HFFc6 (cell line): ENCODE measurements at regions not wholly inside any gene's neighbourhood (a gene's known extent, or its start where the extent isn't known, plus 50 kb on each side); places are given as distances from the start of the nearest gene placed in this dataset.
A peak's percentile ranks its signal among the peaks of the same experiment; 100 is the strongest.
"Not testable (repeated sequence)": the region's sequence is repeated elsewhere in the genome, so short reads cannot be mapped to it uniquely, and the experiment has no call there.

Source experiments
- DNase-seq: peaks from one replicate; pipeline ENCODE4 v3.0.0-alpha.2; 2018
- H3K27ac Mint-ChIP-seq: 2 replicates; pipeline ENCODE4 v1.8.0; 2020; ENCODE audit warnings: mild to moderate bottlenecking, mixed read lengths
- H3K27me3 Mint-ChIP-seq: 2 replicates; pipeline ENCODE4 v1.8.0; 2021; ENCODE audit warnings: mild to moderate bottlenecking, moderate library complexity, mixed read lengths; ENCODE audit not compliant: insufficient read depth
- H3K36me3 Mint-ChIP-seq: 2 replicates; pipeline ENCODE4 v1.8.0; 2021; ENCODE audit warnings: low read depth, mixed read lengths
- H3K4me1 Mint-ChIP-seq: 2 replicates; pipeline ENCODE4 v1.8.0; 2020; ENCODE audit warnings: low read depth, mixed read lengths
- H3K4me3 Mint-ChIP-seq: 2 replicates; pipeline ENCODE4 v1.8.0; 2020; ENCODE audit warnings: mild to moderate bottlenecking, moderate library complexity, mixed read lengths
- H3K9me3 Mint-ChIP-seq: 2 replicates; pipeline ENCODE4 v1.8.0; 2020; ENCODE audit warnings: mild to moderate bottlenecking, mixed read lengths
- TF ChIP-seq, protein P1 (sequence below): fragments of 200-600 bp; sonication (generic); IDR thresholded peaks from 2 replicates; pipeline ENCODE4 v1.5.0; 2021; ENCODE audit warnings: antibody characterized with exemption, mild to moderate bottlenecking

DNA sequence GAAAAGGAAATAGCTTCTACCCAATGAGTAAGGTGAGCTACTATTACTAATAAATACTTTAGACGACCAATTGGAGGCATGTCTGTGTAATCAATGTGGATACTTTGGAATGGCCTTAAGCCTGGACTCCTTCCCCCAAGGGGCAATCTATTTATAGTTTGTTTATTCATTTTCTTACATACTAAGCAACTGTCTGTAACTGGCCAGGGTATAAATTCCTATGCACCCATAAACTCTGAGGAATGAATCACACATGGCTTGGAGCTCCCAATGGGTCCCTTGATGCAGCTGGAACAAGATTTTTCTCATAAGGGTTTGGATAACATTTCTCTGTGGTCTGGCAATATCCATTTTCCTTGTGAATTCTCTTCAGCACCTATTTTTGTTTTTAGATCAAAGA lies 506.8 kb downstream of the EDEM1 start:
- Mint-ChIP-seq H3K27me3 (no peaks in the 10 kb centered on the region), H3K4me3 (no peak overlapping the region), H3K9me3 (peaks cover 36% of the 10 kb centered on the region), H3K4me1 (no peaks in the 10 kb centered on the region), H3K36me3 (peaks cover 7% of the 10 kb centered on the region; the same call in 1 of the 2 replicates), H3K27ac (no peak overlapping the region)
- peak; percentile 13 for DNase-seq
- TF ChIP-seq, protein P1, sequence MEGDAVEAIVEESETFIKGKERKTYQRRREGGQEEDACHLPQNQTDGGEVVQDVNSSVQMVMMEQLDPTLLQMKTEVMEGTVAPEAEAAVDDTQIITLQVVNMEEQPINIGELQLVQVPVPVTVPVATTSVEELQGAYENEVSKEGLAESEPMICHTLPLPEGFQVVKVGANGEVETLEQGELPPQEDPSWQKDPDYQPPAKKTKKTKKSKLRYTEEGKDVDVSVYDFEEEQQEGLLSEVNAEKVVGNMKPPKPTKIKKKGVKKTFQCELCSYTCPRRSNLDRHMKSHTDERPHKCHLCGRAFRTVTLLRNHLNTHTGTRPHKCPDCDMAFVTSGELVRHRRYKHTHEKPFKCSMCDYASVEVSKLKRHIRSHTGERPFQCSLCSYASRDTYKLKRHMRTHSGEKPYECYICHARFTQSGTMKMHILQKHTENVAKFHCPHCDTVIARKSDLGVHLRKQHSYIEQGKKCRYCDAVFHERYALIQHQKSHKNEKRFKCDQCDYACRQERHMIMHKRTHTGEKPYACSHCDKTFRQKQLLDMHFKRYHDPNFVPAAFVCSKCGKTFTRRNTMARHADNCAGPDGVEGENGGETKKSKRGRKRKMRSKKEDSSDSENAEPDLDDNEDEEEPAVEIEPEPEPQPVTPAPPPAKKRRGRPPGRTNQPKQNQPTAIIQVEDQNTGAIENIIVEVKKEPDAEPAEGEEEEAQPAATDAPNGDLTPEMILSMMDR, result no peak

DNA sequence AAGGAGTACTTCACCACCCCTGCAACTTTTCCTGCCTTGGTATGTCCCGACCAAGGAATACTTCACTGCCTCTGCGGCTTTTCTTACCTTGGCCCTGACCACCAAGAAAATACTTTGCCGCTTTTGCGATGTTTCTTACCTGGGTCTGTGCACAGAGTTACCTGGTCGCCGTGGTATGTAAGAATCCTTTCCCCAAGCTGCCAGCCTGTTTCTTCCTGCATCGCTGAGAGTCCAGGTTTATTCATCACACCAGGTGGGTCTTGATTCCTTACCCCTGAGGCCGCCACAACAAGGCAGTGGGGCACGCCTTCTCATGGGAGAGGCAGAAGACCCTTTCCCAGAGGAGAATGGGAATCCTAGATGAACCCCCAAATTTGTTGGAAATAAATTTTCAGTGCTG lies 511.3 kb downstream of the EDEM1 start:
- Mint-ChIP-seq H3K27me3 (no peaks in the 10 kb centered on the region; the same call in 1 of the 2 replicates), H3K4me3 (no peak overlapping the region), H3K9me3 (peaks cover 54% of the 10 kb centered on the region), H3K27ac (no peak overlapping the region), H3K36me3 (peaks cover 6% of the 10 kb centered on the region; the same call in 1 of the 2 replicates), H3K4me1 (no peaks in the 10 kb centered on the region)
- DNase-seq, result no peak
- TF ChIP-seq, protein P1, result no peak

DNA sequence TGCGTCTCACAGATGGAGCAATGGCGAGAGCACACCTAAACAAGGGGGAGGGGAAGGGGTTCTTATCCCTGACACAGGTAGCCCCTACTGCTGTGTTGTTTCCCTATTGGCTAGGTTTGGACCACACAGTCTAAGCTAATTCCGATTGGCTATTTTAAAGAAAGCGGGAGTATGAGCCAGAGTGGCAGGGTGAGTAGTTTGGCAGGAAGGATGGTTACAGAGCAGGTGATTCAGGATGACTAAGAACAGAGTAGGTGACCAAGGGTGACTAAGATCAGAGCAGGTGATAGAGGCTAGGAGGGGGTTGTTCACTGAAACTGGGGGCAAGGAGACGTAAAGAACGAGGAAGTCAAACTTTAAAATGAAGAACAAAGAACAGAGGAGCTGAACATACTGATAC lies 511.8 kb downstream of the EDEM1 start:
- Mint-ChIP-seq H3K36me3 (peaks cover 6% of the 10 kb centered on the region; the same call in 1 of the 2 replicates), H3K4me3 (no peak overlapping the region), H3K9me3 (peaks cover 54% of the 10 kb centered on the region), H3K4me1 (no peaks in the 10 kb centered on the region), H3K27ac (no peak overlapping the region), H3K27me3 (no peaks in the 10 kb centered on the region; the same call in 1 of the 2 replicates)
- TF ChIP-seq, protein P1, result no peak
- no peak for DNase-seq

DNA sequence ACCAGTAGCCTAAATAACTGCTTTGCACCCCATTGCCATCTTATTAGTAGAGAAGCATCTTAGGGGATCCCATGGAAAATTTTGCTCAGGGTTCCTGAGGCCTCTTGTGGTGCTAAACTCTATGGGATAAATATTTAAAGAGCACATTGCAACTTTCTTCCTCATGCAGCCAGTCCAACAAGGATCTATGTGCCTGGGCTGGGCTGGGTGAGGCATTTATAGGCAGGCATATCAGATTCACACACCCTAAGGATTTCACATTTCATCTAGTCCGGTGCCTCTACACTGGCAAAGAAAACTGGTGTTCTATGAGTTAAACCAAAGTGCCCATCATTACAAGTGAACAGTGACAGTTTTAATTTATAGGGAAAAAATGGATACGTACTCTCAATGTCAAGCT lies 512.3 kb downstream of the EDEM1 start:
- H3K4me3 Mint-ChIP-seq, result no peak overlapping the region
- no peaks in the 10 kb centered on the region; the same call in 1 of the 2 replicates for H3K27me3 Mint-ChIP-seq
- H3K36me3 Mint-ChIP-seq, result peaks cover 6% of the 10 kb centered on the region; the same call in 1 of the 2 replicates
- no peak overlapping the region for H3K27ac Mint-ChIP-seq
- DNase-seq, result no peak
- peaks cover 54% of the 10 kb centered on the region for H3K9me3 Mint-ChIP-seq
- no peaks in the 10 kb centered on the region for H3K4me1 Mint-ChIP-seq
- TF ChIP-seq, protein P1, result no peak

DNA sequence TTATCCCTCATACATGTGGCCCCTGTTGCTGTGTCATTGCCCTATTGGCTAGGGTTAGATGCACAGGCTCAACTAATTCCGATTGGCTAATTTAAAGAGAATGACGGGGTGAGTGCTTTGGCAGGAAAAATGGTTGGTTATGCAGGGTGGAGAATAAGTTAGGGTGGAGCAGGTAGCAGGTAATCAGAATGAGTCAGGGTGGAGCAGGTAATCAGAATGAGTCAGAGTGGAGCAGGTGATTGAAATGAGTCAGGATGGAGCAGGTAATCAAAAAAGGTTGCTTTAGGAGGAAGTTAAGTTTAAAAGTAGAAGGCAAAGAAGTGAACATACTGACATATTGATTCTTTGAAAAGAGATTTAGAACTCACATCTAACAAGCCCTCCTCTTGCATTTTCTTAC lies 513.5 kb downstream of the EDEM1 start:
- H3K9me3 Mint-ChIP-seq, result peaks cover 59% of the 10 kb centered on the region
- H3K27ac Mint-ChIP-seq, H3K27me3 Mint-ChIP-seq, DNase-seq, H3K4me1 Mint-ChIP-seq, H3K4me3 Mint-ChIP-seq, H3K36me3 Mint-ChIP-seq: not testable (repeated sequence)

DNA sequence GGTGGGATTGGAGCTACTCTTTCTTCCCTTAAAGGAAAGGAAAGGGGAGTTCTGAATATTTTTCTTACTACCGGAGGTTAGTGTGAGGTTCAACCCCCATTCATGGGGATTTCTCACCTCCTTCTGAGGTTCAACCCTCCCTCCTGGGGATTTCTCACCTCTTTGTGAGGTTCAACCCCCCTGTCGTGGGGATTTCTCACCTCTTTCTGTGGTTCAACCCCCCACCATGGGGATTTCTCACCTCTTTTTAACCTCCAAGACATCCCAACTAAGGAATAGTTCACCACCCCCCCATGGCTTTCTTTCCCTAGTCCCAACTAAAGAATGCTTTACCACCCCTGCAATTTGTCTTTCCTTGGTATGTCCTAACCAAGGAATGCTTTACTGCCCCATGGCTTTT lies 520.3 kb downstream of the EDEM1 start:
- Mint-ChIP-seq H3K4me1 (no peaks in the 10 kb centered on the region), H3K27ac (no peak overlapping the region), H3K27me3 (no peaks in the 10 kb centered on the region), H3K36me3 (no peaks in the 10 kb centered on the region; the same call in 1 of the 2 replicates), H3K9me3 (peaks cover 50% of the 10 kb centered on the region), H3K4me3 (no peak overlapping the region)
- no peak for DNase-seq
- TF ChIP-seq, protein P1, result no peak
